HG03196 (cell line): ENCODE measurements at regions not wholly inside any gene's neighbourhood (a gene's known extent, or its start where the extent isn't known, plus 50 kb on each side); places are given as distances from the start of the nearest gene placed in this dataset.

Experiments used
- ATAC-seq: cut with Tn5 transposase; IDR thresholded peaks from one replicate; pipeline ENCODE4 v1.9.1; 2021; ENCODE audit not compliant: unreplicated experiment

GRCh38 chr3:1036207-1036826 is 56.5 kb upstream of the CNTN6 start:
- ATAC-seq: no peak

GRCh38 chr3:1037631-1038030 is 55.2 kb upstream of the CNTN6 start:
- ATAC-seq: no peak
